HG02759 (cell line): ENCODE measurements at regions not wholly inside any gene's neighbourhood (a gene's known extent, or its start where the extent isn't known, plus 50 kb on each side); places are given as distances from the start of the nearest gene placed in this dataset.

Experiments used
- ATAC-seq: cut with Tn5 transposase; IDR thresholded peaks from one replicate; pipeline ENCODE4 v1.9.1; 2021; ENCODE audit warnings: mild to moderate bottlenecking, moderate library complexity; ENCODE audit not compliant: unreplicated experiment

DNA sequence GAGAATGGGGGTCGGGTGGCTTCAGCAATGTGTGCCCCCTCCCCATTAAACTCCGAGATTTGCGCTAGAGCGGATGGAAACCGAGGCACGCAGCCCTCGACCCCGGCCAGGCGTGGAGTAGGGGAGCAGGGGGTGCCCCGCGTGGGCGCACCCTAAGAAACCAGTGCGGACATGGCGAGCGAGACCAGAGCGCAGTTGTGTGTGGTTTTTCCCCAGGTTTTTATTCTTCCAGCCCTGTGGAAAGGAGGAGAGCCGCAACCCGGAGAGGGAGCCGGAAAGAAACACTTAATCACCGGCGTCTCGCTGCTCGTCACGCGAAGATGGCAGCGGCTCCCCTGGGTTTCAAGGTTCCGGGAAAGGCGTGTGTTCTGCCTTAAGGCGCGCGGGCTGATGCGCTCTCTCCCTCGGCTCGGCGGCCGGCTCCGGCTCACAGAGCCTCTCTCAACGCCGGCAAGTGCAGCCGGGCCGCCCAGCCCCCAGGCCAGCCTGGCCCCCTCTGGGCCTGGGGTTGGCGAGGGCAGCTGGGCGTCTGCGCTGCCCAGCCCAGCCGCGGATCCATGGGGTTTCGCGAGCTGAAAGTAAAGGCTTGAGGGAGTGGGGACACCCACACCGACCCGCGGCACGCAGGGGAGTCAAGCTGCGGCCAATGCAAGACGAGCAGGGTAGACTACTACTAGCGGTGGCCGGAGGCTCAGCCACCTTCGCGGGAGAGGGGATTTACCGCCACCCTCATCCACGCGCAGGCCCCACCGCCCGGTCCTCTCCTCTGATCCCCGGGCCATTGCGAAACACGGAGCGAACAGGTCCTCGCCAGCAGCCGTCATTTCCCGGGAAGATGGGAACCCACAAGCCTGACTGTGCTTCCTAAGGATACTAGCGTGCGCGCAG lies 74.0 kb upstream of the BCOR start:
- ATAC-seq: no peak

GRCh38 chrX:40170830-40171512 lies 73.2 kb upstream of the BCOR start:
- no peak for ATAC-seq

- ATAC-seq: peak; percentile 49
These were observed 71.7 kb upstream of the BCOR start for GRCh38 chrX:40169193-40170101.

DNA sequence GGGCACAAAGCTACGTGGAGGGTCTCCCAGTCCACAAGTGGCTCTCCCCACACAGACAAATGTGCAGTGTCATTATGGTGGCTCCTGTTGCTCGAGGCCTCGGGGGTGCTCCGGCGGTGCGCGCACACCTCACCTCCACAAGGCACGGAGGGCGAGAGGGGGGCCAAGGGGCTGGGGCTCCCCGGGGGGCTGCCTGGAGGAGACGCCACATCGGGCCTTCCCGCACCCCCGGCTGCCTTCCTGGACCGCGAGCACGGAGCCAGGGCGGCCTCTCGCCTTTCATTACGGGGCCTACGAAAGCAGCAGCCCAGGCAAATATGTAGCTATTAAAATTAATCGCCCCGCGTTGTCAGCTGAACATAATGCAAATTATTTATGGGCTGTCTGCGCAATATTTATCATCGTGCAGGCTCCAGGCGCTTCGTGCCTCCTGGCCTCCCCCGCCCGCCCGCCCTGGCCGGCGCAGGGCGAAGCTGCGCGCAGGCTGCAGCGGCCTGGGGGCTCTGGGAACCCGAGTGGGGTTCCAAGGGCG lies 70.8 kb upstream of the BCOR start:
- ATAC-seq: no peak

DNA sequence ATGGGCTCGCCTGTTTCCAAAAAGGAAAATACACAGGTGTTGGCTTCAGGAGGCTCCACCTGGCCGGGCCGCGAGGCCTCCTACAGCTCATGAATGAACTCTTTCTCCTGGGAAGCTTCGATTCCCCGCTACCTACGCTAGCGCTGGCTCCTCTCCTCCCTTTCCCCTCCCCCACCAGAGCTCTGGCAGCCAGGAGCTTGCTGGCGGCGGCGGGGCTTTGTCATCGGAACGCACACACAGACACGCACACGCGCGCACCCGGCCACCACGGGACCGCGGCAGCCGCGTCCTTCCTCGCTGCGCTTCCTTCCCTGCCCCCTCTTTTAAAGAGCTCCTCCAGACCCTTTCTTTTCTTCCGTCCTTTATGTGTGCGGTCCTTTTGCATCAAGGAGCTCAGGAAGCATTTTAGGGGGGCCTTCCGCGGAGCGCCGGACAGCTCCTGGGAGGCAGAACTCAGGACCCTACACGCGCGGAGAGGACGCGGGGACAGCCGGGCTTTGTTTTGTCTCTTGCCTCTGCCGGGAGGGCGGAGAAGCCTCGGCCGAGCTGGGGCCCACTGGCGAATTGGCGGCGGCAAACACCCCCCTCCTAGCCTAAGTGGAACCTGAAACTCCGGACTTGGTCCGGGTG lies 70.2 kb upstream of the BCOR start:
- ATAC-seq: no peak

DNA sequence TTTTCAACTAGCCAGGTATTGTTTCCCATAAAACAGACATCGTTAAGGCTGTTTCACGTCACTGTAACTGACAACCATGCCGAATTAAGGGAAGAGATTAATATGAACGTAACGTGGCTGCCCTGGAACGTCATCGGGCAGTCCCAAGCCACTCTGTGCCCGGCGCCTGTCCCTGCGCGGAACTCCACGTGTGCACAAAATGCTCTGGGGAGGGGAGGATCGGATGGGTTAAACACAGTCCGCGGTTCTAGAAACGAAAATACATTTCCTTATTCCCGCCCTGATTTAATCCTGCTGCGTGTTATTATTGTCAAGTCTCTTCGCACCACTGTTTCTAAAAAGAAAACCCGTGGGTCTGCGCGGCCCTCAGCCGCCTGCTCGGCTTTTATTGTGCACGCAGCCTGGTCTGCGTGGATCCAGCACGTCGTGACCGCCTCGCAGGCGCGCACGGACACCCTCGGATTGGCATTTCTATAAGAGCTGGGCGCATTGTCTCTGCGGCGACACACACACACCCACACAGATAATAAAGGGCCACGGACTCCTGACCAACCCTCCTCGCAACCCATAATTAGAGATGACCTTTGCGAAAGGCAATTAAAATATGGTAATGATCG lies 69.6 kb upstream of the BCOR start:
- ATAC-seq: no peak

DNA sequence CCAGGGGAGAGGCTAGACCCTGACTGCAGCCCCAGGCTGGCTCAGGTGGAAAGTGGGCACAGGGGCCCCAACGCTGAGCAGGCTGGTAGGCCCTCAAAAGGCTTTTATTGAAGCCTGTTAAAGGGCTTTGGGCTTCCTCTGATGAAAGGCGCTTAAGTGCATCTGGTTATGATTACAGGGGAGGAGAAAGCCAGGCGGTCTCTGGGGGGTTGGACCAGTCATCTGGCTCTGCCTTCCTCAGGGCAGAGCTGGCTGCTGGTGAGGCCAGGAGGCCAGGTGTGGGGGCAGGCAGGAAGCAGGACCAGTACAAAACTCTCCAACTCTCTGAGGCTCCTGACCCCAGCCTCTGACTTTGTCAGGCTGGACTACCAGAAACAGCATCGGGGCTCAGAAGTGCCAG lies 68.8 kb upstream of the BCOR start:
- no peak for ATAC-seq

DNA sequence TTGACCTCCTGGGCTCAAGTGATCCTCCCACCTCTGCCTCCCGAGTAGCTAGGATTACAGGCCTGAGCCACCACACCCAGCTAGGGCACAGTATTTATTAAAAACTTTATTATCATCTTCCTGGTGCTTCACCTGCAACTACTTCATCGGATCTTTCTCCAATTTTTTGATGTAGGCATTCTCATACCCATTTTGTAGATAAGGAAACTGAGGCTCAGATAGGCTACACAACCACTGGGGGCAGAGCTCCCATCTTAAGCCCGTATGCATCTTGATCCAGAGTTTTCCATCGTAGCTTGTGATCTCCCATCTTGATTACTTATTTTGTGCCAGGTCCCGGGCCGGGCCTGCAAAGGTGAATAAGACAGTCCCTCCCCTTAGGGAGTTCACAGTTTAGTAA lies 68.1 kb upstream of the BCOR start:
- no peak for ATAC-seq

GRCh38 chrX:40165206-40165605 lies 67.4 kb upstream of the BCOR start:
- no peak for ATAC-seq

- no peak for ATAC-seq
These were observed 67.0 kb upstream of the BCOR start for GRCh38 chrX:40164751-40165150.

- peak; percentile 39 for ATAC-seq
These were observed 60.4 kb upstream of the BCOR start for GRCh38 chrX:40158036-40158706.

DNA sequence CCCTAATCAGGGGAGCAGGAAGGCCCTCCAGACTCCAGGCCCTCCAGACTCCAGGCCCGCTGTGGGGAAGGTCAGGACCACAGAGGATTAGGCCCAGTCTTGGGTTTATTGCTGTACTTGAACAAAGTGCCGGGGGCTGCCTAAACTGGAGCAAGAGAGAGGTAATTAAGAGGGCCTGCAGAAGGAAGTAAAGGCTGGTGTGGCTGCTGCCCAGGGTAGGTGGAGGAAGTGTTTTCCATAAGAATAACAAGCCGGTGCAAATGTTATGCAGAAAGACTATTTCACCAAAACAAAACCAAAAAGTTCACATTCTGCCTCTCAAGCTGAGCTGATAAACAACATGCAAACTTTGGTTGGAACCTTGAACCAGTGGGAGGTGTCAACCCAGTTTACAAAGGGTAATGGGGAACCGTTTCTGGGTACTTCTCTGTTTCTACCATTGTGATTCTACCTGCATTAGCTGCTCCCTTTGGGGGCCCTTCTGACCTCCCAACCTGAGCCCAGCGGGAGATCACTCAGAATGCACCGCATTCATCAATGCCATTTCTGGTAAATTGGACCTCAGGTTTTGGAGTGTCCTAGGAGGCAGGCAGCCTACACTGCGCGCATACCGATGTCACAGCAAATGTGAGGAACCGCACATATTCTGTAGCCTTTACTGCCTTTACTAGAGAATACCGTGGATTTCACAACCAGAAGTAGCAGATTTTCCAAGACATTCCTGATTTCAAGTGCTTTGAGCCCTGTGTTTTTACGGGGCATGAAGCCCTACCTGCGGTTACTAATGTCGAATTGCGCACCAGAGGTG lies 59.7 kb upstream of the BCOR start:
- ATAC-seq: no peak

DNA sequence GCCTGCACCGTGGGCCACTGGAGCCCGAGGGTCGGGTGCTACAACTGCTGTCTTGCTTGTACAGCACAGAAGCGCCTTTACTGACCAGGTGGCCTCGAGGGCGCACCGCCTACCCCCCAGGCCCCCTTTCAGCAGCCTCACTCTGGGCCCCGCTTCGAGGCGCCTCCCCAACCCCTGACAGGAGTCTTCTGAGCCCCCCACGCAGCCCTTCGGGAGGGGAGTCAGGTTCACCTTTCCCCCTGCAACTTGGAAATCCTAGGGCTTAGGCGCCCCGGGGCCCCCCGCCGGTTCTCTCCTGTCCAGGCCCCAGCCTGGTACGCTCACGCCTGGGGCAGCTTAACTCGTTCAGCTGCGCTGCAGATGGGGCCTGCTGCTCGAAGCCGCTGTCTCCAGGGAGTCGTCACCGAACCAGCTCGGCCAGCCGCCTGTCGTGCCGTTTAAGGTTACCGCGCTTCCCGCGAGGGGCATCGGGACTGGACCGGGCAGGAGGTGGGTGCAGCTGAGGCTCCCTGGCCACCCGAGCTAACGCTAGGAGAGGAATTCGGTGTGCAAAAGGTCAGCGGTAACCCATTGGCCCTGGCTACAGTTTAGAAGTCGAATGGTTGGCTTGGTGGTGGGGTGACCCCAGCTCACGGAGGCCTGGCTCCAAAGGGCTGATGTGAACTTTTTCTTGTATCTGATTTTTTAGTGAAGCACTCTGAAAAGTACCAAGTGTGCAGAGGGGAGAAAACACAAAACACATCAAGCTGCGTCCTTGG lies 58.9 kb upstream of the BCOR start:
- no peak for ATAC-seq

DNA sequence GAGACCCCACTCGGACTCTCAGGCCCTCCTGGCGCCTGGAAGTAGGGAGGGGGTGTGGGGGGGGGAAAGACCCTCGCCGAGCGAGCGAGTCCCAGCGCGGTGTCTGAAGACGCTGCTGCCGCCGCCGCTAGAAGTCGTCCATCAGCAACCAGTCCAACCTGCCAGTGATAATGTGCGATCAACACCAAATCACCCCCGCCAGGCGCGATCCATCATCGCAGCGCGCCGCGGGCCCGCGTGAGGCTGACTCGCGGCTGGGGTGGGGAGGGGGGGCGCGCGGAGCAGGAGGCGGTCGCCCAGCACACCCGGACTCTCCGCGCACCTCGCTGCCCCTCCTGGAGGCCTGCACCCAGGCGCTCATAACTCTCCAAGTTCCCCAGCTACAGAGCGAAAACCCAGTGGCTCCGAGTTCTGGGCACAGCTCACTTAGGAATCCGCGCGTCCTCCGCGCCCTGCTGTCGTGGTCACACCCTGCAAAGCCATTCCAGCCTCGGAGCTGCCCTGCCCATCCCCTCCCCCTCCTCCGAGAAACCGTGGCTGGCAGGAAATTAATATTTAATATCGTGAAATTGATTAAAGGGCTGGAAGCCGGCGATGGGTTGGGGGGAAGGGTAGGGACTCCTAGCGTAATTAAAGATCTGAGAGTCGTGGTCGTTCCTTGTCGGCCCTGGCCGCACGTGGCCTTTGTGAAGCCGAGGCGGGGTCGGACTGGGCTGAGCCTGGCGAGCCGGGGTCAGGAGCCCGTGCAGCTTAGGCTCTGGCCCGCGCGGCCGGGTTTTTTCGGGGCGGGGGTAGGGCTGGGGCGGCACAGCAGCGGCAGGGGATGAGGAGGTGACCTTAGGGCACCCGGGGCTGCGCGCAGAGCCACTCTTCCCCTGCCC lies 58.1 kb upstream of the BCOR start:
- ATAC-seq: no peak

GRCh38 chrX:40154853-40155588 lies 57.3 kb upstream of the BCOR start:
- no peak for ATAC-seq

GRCh38 chrX:40154250-40154852 lies 56.6 kb upstream of the BCOR start:
- ATAC-seq: no peak
